ENCODE measurements at regions not wholly inside any gene's neighbourhood (a gene's known extent, or its start where the extent isn't known, plus 50 kb on each side); places are given as distances from the start of the nearest gene placed in this dataset.

DNA sequence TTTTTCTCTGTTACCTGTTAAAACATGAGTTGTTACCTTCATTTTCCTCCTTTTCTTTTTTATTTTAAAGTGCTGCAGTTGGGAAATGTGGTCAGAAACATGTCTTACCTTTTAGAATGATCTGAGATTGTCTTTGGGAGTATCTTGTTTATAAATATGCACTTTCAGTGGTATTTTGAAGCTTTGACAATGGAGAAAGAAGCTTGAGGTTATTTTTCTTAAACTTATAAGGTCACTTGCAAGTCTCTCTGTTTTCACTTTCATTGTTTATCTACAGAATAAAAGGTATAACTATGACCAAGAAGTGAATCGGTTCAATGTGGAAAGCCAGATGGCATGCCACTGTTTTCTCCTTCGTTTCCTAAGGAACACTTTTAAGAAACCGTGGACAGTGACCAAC is 167.5 kb upstream of the SLC7A11 start:
- TF ChIP-seq POLR2AphosphoS5 (IDR thresholded peaks at IDR 0.05), result no peak
- TF ChIP-seq, protein P1, sequence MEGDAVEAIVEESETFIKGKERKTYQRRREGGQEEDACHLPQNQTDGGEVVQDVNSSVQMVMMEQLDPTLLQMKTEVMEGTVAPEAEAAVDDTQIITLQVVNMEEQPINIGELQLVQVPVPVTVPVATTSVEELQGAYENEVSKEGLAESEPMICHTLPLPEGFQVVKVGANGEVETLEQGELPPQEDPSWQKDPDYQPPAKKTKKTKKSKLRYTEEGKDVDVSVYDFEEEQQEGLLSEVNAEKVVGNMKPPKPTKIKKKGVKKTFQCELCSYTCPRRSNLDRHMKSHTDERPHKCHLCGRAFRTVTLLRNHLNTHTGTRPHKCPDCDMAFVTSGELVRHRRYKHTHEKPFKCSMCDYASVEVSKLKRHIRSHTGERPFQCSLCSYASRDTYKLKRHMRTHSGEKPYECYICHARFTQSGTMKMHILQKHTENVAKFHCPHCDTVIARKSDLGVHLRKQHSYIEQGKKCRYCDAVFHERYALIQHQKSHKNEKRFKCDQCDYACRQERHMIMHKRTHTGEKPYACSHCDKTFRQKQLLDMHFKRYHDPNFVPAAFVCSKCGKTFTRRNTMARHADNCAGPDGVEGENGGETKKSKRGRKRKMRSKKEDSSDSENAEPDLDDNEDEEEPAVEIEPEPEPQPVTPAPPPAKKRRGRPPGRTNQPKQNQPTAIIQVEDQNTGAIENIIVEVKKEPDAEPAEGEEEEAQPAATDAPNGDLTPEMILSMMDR (IDR thresholded peaks at IDR 0.05), result no peak
- TF ChIP-seq POLR2A (IDR thresholded peaks at IDR 0.05), result no peak
- no peak for TF ChIP-seq EP300 (IDR thresholded peaks at IDR 0.05)
